OCI-LY7 (cell line): ENCODE measurements at regions not wholly inside any gene's neighbourhood (a gene's known extent, or its start where the extent isn't known, plus 50 kb on each side); places are given as distances from the start of the nearest gene placed in this dataset.

Source experiments
- BruUV-seq: library from RNA; stranded (reverse); fragments of 400-500 nt; replicated peaks from 2 replicates; lab custom pipeline; 2021; lab: Mats Ljungman, UMichigan
- CTCF ChIA-PET: fragments of 300-600 bp; sonication (Branson Sonifier 250); formaldehyde crosslinking; loops from one replicate; lab custom pipeline; 2022; ENCODE audit warnings: antibody characterized with exemption; ENCODE audit not compliant: unreplicated experiment; lab: Charles Lee
- POLR2A ChIA-PET: fragments of 300-600 bp; sonication (Branson Sonifier 250); formaldehyde crosslinking; loops from one replicate; lab custom pipeline; 2022; ENCODE audit warnings: antibody characterized with exemption; lab: Charles Lee
- DNase-seq: peaks from one replicate; pipeline ENCODE4 v3.0.0-alpha.2; 2015; ENCODE audit warnings: low spot score
- H2AFZ ChIP-seq: fragments of 200-600 bp; sonication (generic), shearing (Covaris generic); 2 replicates; pipeline ENCODE4 v1.6.1; 2014; ENCODE audit warnings: mild to moderate bottlenecking, antibody characterized with exemption, low read length, moderate library complexity
- H3K27ac ChIP-seq: fragments of 200-600 bp; sonication (generic); 2 replicates; pipeline ENCODE4 v1.5.1; 2014; ENCODE audit warnings: mixed run types, low read depth, mild to moderate bottlenecking, moderate library complexity, low read length, inconsistent platforms; ENCODE audit not compliant: poor library complexity, severe bottlenecking
- H3K36me3 ChIP-seq: fragments of 200-600 bp; sonication (generic); 2 replicates; pipeline ENCODE4 v1.6.1; 2014; ENCODE audit warnings: mild to moderate bottlenecking, antibody characterized with exemption, low read length, moderate library complexity, mixed read lengths; ENCODE audit not compliant: insufficient read depth
- H3K4me1 ChIP-seq: fragments of 200-600 bp; sonication (generic); 2 replicates; pipeline ENCODE4 v1.5.1; 2014; ENCODE audit warnings: mild to moderate bottlenecking, low read length; ENCODE audit not compliant: insufficient read depth, poor library complexity, severe bottlenecking
- H3K4me2 ChIP-seq: fragments of 200-600 bp; sonication (generic); 2 replicates; pipeline ENCODE4 v1.6.1; 2014; ENCODE audit warnings: mild to moderate bottlenecking, low read length
- H3K4me3 ChIP-seq: fragments of 200-600 bp; sonication (generic); 2 replicates; pipeline ENCODE4 v1.5.1; 2014; ENCODE audit warnings: mild to moderate bottlenecking, low read depth, low read length; ENCODE audit not compliant: poor library complexity, severe bottlenecking
- H3K79me2 ChIP-seq: fragments of 200-600 bp; sonication (generic); 2 replicates; pipeline ENCODE4 v1.6.1; 2016; ENCODE audit warnings: low read depth, mild to moderate bottlenecking, low read length, moderate library complexity, mixed read lengths; ENCODE audit not compliant: insufficient read depth
- H3K9me2 ChIP-seq: fragments of 200-600 bp; sonication (generic); 2 replicates; pipeline ENCODE4 v1.6.1; 2016; ENCODE audit warnings: mild to moderate bottlenecking, low read length, mixed read lengths; ENCODE audit not compliant: insufficient read depth
- H3K9me3 ChIP-seq: fragments of 200-600 bp; sonication (generic); 2 replicates; pipeline ENCODE4 v1.6.1; 2014; ENCODE audit warnings: mild to moderate bottlenecking, mixed run types, low read length, mixed read lengths
- H4K20me1 ChIP-seq: fragments of 200-600 bp; sonication (generic); 2 replicates; pipeline ENCODE4 v1.6.1; 2014; ENCODE audit warnings: mild to moderate bottlenecking, antibody characterized with exemption, low read length, moderate library complexity, mixed read lengths; ENCODE audit not compliant: insufficient read depth
- EZH2phosphoT487 ChIP-seq: fragments of 200-600 bp; sonication (generic); IDR thresholded peaks from 2 replicates; pipeline ENCODE4 v1.6.1; 2018; ENCODE audit warnings: low read depth, borderline replicate concordance, mild to moderate bottlenecking, mixed run types, antibody characterized with exemption, low read length, moderate library complexity, mixed read lengths
- intact Hi-C: fragments of 100-400 bp; cut with micrococcal nuclease; formaldehyde crosslinking; loops from one replicate; pipeline ENCODE4 v1.10.0; 2022; ENCODE audit not compliant: unreplicated experiment
- TF ChIP-seq, protein P1 (sequence below): fragments of 200-600 bp; sonication (generic); conservative IDR thresholded peaks from 2 replicates; pipeline ENCODE4 v1.5.1; 2014; ENCODE audit warnings: mild to moderate bottlenecking, antibody characterized with exemption, low read length, moderate library complexity, mixed read lengths

GRCh38 chr11:32161293-32161692 is 70.4 kb downstream of the RCN1 start:
- H3K9me3 ChIP-seq: no peaks in the 10 kb centered on the region
- no peak for DNase-seq
- no peak overlapping the region for H3K4me3 ChIP-seq
- no peaks in the 10 kb centered on the region for H3K4me1 ChIP-seq
- H3K9me2 ChIP-seq: no peaks in the 10 kb centered on the region
- H2AFZ ChIP-seq: no peak overlapping the region
- no peaks in the 10 kb centered on the region for H4K20me1 ChIP-seq
- H3K79me2 ChIP-seq: no peaks in the 10 kb centered on the region
- ChIA-PET POLR2A (interaction anchor here (1.1 kb wide), 1 partner anchor 15 kb away, joined by 3 read pairs; no protein-coding TSS in a partner anchor), CTCF (no interaction called here)
- intact Hi-C loops: no loop called here
- H3K27ac ChIP-seq: no peak overlapping the region
- BruUV-seq: no TSS peak
- H3K4me2 ChIP-seq: no peak overlapping the region
- no peak for TF ChIP-seq EZH2phosphoT487
- TF ChIP-seq, protein P1, sequence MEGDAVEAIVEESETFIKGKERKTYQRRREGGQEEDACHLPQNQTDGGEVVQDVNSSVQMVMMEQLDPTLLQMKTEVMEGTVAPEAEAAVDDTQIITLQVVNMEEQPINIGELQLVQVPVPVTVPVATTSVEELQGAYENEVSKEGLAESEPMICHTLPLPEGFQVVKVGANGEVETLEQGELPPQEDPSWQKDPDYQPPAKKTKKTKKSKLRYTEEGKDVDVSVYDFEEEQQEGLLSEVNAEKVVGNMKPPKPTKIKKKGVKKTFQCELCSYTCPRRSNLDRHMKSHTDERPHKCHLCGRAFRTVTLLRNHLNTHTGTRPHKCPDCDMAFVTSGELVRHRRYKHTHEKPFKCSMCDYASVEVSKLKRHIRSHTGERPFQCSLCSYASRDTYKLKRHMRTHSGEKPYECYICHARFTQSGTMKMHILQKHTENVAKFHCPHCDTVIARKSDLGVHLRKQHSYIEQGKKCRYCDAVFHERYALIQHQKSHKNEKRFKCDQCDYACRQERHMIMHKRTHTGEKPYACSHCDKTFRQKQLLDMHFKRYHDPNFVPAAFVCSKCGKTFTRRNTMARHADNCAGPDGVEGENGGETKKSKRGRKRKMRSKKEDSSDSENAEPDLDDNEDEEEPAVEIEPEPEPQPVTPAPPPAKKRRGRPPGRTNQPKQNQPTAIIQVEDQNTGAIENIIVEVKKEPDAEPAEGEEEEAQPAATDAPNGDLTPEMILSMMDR: no peak
- H3K36me3 ChIP-seq: no peaks in the 10 kb centered on the region

GRCh38 chr11:32162351-32162750 is 71.5 kb downstream of the RCN1 start:
- no peak overlapping the region for H3K27ac ChIP-seq

DNA sequence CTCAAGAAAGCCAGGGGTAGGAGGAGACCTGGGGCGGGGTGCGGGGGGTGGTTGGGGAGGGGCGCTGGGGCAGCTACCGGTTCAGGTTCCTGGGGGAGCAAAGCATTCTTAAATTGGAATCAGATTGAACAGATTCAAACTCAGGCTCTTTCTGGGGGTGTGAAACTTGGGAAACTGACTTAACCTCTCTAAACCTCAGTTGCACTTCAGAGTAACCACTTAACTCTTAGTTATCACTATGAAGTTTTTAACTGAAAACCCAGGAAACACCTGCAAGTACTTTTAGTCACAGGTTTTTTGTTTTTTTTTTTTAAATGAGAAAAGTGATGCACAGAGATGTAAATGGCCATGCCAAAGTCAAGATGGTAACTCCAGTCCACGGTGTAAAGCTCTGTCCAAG is 72.0 kb downstream of the RCN1 start:
- H2AFZ ChIP-seq: no peak overlapping the region
- H3K4me3 ChIP-seq: no peak overlapping the region
- ChIA-PET POLR2A (interaction anchor here (0.7 to 1.0 kb wide), 2 partner anchors 10 to 14 kb away, joined by 4 to 5 read pairs; no protein-coding TSS in a partner anchor), CTCF (no interaction called here)
- TF ChIP-seq, protein P1: no peak
- TF ChIP-seq EZH2phosphoT487: no peak
- intact Hi-C loops: no loop called here
- H3K4me1 ChIP-seq: no peaks in the 10 kb centered on the region
- no peak for DNase-seq
- no peaks in the 10 kb centered on the region for H4K20me1 ChIP-seq
- no peak overlapping the region for H3K4me2 ChIP-seq
- H3K27ac ChIP-seq: no peak overlapping the region
- H3K36me3 ChIP-seq: no peaks in the 10 kb centered on the region
- no peaks in the 10 kb centered on the region for H3K9me2 ChIP-seq
- BruUV-seq: no TSS peak
- no peaks in the 10 kb centered on the region for H3K79me2 ChIP-seq
- no peaks in the 10 kb centered on the region for H3K9me3 ChIP-seq

More at GRCh38 chr11:32162351-32162750, 71.5 kb downstream of the RCN1 start:
- no peak overlapping the region for H2AFZ ChIP-seq
- no peaks in the 10 kb centered on the region for H3K4me1 ChIP-seq
- no peaks in the 10 kb centered on the region for H3K9me2 ChIP-seq
- no TSS peak for BruUV-seq
- ChIA-PET POLR2A (interaction anchor here (1.0 to 1.1 kb wide), 2 partner anchors 10 to 103 kb away, joined by 5 read pairs; no protein-coding TSS in a partner anchor), CTCF (no interaction called here)
- H3K4me2 ChIP-seq: no peak overlapping the region
- TF ChIP-seq EZH2phosphoT487: no peak
- TF ChIP-seq, protein P1: no peak
- no peak overlapping the region for H3K4me3 ChIP-seq
- no peaks in the 10 kb centered on the region for H3K9me3 ChIP-seq
- no peaks in the 10 kb centered on the region for H4K20me1 ChIP-seq
- H3K36me3 ChIP-seq: no peaks in the 10 kb centered on the region
- intact Hi-C loops: no loop called here
- no peaks in the 10 kb centered on the region for H3K79me2 ChIP-seq
- no peak for DNase-seq
